K562 (cell line): ENCODE measurements at regions not wholly inside any gene's neighbourhood (a gene's known extent, or its start where the extent isn't known, plus 50 kb on each side); places are given as distances from the start of the nearest gene placed in this dataset.

Source experiments
- BACH1 ChIP-seq: fragments of 200-800 bp; sonication (Bioruptor generic); IDR thresholded peaks from 2 replicates; pipeline ENCODE4 v1.6.1; 2016; ENCODE audit warnings: missing genetic modification characterization, missing compliant biosample characterization
- CCAR2 ChIP-seq: fragments of 200-400 bp; formaldehyde crosslinking; IDR thresholded peaks from 2 replicates; pipeline ENCODE4 v1.6.1; 2017; ENCODE audit warnings: mild to moderate bottlenecking, low read depth, low read length
- CTCF ChIP-seq, 3 experiments: IDR thresholded peaks in 2 of 3; conservative IDR thresholded peaks in 1 of 3; 2 replicates each; pipeline ENCODE4 v1.5.1; 2011 to 2012; ENCODE audit warnings: low read length in 3 of 3, mild to moderate bottlenecking in 3 of 3, control low read depth in 2 of 3, improper control_type of control experiment in 1 of 3, inconsistent platforms in 1 of 3, low read depth in 1 of 3, mixed read lengths in 1 of 3, moderate library complexity in 1 of 3; ENCODE audit not compliant: insufficient read depth in 2 of 3
- MTF1 ChIP-seq: fragments of 250-450 bp; sonication (Bioruptor Pico); IDR thresholded peaks from 2 replicates; pipeline ENCODE4 v1.9.0; 2021; ENCODE audit warnings: moderate library complexity, mild to moderate bottlenecking, inconsistent platforms, borderline replicate concordance
- NCOR1 ChIP-seq: fragments of 450-650 bp; IDR thresholded peaks from 2 replicates; pipeline ENCODE4 v1.6.1; 2016; ENCODE audit warnings: mild to moderate bottlenecking, moderate library complexity
- POLR2A ChIP-seq: fragments of 450-650 bp; conservative IDR thresholded peaks from 2 replicates; pipeline ENCODE4 v1.6.1; 2016
- POLR2AphosphoS2 ChIP-seq: IDR thresholded peaks from 2 replicates; pipeline ENCODE4 v1.6.1; 2012; ENCODE audit warnings: low read length, improper control_type of control experiment
- RCOR1 ChIP-seq, 2 experiments: IDR thresholded peaks; 2 replicates each; pipeline ENCODE4 v1.6.1; 2012; ENCODE audit warnings: low read depth in 2 of 2, low read length in 2 of 2, borderline replicate concordance in 1 of 2, improper control_type of control experiment in 1 of 2
- STAT6 ChIP-seq: sonication (generic); formaldehyde crosslinking; IDR thresholded peaks from 2 replicates; pipeline ENCODE4 v1.8.1; 2023; ENCODE audit warnings: mild to moderate bottlenecking, missing genetic modification reagents
- ZBTB11 ChIP-seq, 3 experiments: fragments of 200-800 bp in 1 of 3; fragments of 250-450 bp in 1 of 3; fragments of 450-650 bp in 1 of 3; sonication (Bioruptor Pico) in 1 of 3; sonication (Bioruptor generic) in 1 of 3; formaldehyde crosslinking in 1 of 3; IDR thresholded peaks; 2 replicates each; pipeline versions ENCODE4 v1.6.1 to v1.8.0; 2016 to 2022; ENCODE audit warnings: mild to moderate bottlenecking in 2 of 3, missing genetic modification characterization in 2 of 3, missing compliant biosample characterization in 1 of 3, moderate library complexity in 1 of 3
- ZNF133 ChIP-seq: fragments of 250-450 bp; sonication (Bioruptor Pico); IDR thresholded peaks from 2 replicates; pipeline ENCODE4 v1.4.0; 2020; ENCODE audit warnings: mild to moderate bottlenecking
- ZNF717 ChIP-seq: fragments of 250-450 bp; sonication (Bioruptor Pico); IDR thresholded peaks from 2 replicates; pipeline ENCODE4 v1.5.0; 2021
- TF ChIP-seq, protein P1 (sequence below), 2 experiments: fragments of 450-650 bp in 1 of 2; IDR thresholded peaks; 2 replicates each; pipeline ENCODE4 v1.6.1; 2011 to 2017; ENCODE audit warnings: low read depth in 2 of 2, antibody characterized with exemption in 1 of 2, borderline replicate concordance in 1 of 2, low read length in 1 of 2, mild to moderate bottlenecking in 1 of 2, mixed read lengths in 1 of 2; ENCODE audit not compliant: control insufficient read depth in 1 of 2

DNA sequence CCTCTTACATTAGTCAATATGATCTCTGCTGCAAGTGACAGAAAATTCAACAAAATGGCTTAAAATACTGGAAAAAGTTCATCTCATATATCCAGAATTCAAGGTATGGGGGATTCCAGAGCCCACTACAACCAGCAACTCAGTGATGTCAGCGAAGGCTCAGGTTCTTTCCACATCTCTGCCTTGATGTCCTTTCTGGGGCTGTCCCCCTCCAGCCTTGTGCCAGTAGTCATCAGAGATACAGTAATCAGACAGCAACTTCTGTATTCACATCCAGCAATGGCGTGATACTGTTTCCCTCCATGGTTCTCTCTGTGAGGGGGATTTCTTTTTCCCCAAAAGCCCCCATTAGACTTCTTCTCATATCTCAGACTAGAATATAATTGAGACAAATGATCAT, 103.4 kb upstream of the USP47 start:
- TF ChIP-seq, protein P1, sequence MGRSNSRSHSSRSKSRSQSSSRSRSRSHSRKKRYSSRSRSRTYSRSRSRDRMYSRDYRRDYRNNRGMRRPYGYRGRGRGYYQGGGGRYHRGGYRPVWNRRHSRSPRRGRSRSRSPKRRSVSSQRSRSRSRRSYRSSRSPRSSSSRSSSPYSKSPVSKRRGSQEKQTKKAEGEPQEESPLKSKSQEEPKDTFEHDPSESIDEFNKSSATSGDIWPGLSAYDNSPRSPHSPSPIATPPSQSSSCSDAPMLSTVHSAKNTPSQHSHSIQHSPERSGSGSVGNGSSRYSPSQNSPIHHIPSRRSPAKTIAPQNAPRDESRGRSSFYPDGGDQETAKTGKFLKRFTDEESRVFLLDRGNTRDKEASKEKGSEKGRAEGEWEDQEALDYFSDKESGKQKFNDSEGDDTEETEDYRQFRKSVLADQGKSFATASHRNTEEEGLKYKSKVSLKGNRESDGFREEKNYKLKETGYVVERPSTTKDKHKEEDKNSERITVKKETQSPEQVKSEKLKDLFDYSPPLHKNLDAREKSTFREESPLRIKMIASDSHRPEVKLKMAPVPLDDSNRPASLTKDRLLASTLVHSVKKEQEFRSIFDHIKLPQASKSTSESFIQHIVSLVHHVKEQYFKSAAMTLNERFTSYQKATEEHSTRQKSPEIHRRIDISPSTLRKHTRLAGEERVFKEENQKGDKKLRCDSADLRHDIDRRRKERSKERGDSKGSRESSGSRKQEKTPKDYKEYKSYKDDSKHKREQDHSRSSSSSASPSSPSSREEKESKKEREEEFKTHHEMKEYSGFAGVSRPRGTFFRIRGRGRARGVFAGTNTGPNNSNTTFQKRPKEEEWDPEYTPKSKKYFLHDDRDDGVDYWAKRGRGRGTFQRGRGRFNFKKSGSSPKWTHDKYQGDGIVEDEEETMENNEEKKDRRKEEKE (IDR thresholded peaks at IDR 0.05; ENCODE audit: borderline replicate concordance in 1 of 2, control insufficient read depth in 1 of 2, low read depth in 2 of 2, low read length in 1 of 2): no peak
- TF ChIP-seq NCOR1: no peak
- TF ChIP-seq ZBTB11 (CRISPR knock-in tag; IDR thresholded peaks at IDR 0.05): no peak
- TF ChIP-seq ZNF717 (CRISPR knock-in tag): no peak
- TF ChIP-seq POLR2AphosphoS2: no peak
- TF ChIP-seq POLR2A: no peak
- TF ChIP-seq MTF1 (CRISPR knock-in tag): no peak
- no peak for TF ChIP-seq ZNF133 (CRISPR knock-in tag)
- TF ChIP-seq CTCF (IDR thresholded peaks at IDR 0.05 in 2 of 3, conservative IDR thresholded peaks at IDR 0.05 in 1 of 3; ENCODE audit: insufficient read depth in 2 of 3, low read depth in 1 of 3, low read length in 3 of 3): no peak
- no peak for TF ChIP-seq CCAR2
- no peak for TF ChIP-seq RCOR1 (IDR thresholded peaks at IDR 0.05; ENCODE audit: borderline replicate concordance in 1 of 2, low read depth in 2 of 2, low read length in 2 of 2)
- no peak for TF ChIP-seq BACH1 (tag)
- no peak for TF ChIP-seq STAT6 (CRISPR knock-in tag)
